D721Med (cell line): ENCODE measurements at regions not wholly inside any gene's neighbourhood (a gene's known extent, or its start where the extent isn't known, plus 50 kb on each side); places are given as distances from the start of the nearest gene placed in this dataset.
"Not testable (repeated sequence)": the region's sequence is repeated elsewhere in the genome, so short reads cannot be mapped to it uniquely, and the experiment has no call there.

Experiments used
- DNase-seq: peaks from one replicate; pipeline ENCODE4 v3.0.0; 2011; ENCODE audit warnings: low spot score; ENCODE audit not compliant: insufficient read length
- FAIRE-seq: peaks from 2 replicates; lab custom pipeline; 2011; peaks lifted over from hg19 to GRCh38; lab: Jason Lieb, UNC
- TF ChIP-seq, protein P1 (sequence below): IDR thresholded peaks from 2 replicates; pipeline ENCODE4 v1.5.1; 2012; ENCODE audit warnings: mild to moderate bottlenecking, control low read depth; ENCODE audit not compliant: insufficient read depth; ENCODE audit errors: missing control alignments

DNA sequence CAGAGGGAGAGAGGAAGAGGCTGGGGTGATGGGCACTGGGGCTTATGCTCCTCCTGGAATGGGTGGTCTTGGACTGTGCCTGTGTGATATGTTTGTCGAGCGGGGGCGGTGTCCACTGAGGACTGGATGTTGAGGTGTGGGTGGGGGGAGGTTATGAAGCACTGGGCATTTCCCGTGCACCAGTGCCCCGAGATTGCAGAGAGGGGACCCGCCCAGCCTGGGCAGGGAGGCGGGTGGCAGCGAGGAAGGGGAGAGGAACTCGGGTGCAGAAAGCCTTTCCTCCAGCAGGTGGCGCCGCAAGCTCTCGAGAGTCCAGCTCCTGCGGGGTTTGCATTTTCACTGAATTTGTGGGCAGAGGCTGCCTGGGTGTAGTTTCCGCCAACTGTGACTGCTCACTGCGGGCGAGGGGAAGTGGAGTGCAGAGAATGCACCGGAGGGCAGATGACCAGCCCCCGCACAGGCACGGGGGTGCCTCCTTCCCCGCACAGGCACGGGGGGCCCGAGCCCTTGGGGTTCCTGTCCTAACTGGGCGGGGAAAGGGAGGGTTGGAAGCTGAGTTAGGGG, 190.6 kb downstream of the SEC14L1 start:
- TF ChIP-seq, protein P1, sequence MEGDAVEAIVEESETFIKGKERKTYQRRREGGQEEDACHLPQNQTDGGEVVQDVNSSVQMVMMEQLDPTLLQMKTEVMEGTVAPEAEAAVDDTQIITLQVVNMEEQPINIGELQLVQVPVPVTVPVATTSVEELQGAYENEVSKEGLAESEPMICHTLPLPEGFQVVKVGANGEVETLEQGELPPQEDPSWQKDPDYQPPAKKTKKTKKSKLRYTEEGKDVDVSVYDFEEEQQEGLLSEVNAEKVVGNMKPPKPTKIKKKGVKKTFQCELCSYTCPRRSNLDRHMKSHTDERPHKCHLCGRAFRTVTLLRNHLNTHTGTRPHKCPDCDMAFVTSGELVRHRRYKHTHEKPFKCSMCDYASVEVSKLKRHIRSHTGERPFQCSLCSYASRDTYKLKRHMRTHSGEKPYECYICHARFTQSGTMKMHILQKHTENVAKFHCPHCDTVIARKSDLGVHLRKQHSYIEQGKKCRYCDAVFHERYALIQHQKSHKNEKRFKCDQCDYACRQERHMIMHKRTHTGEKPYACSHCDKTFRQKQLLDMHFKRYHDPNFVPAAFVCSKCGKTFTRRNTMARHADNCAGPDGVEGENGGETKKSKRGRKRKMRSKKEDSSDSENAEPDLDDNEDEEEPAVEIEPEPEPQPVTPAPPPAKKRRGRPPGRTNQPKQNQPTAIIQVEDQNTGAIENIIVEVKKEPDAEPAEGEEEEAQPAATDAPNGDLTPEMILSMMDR: peak; percentile 97
- no peak for FAIRE-seq
- DNase-seq: peak; percentile 97

DNA sequence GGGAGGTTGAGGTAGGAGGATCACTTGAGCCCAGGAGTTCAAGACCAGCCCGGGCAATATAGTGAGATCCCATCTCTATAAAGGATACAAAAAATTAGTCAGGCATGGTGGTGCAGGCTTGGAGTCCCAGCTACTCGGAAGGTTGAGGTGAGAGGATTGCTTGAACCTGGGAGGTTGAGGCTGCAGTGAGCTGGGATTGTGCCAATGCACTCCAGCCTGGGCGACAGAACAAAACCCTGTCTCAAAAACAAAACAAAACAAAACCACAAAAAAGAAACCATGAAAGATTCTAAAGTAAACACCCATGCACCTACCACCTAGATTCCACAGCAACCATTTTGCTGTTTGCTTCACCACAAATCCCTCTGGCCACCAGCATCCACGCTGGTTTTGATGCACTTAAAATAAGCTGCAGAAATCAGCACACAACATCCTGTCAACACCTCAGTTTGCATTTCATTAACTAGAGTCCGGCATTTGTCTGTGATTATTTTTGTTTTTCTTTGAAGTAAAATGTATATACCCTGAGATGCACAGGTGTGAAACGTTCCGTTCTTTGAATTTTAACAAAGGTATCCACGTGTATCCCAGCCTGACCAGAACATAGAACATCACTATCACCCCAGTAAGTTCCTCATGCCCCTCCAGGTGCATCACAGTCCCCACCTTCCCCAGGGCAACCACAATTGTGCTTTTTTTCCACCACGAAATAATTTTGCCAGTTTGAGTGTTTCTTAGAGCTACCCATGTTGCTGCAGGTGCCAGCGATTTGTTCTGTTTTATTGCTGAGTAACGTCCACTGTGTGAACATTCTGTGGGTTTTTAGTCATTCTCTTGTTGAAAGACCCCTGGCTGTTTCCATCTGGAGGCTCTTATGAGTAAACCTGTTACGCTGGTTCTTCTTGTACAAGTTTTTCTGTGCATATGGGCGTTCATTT, 191.5 kb downstream of the SEC14L1 start:
- DNase-seq (no peak), FAIRE-seq (no peak)
- TF ChIP-seq, protein P1: no peak

DNA sequence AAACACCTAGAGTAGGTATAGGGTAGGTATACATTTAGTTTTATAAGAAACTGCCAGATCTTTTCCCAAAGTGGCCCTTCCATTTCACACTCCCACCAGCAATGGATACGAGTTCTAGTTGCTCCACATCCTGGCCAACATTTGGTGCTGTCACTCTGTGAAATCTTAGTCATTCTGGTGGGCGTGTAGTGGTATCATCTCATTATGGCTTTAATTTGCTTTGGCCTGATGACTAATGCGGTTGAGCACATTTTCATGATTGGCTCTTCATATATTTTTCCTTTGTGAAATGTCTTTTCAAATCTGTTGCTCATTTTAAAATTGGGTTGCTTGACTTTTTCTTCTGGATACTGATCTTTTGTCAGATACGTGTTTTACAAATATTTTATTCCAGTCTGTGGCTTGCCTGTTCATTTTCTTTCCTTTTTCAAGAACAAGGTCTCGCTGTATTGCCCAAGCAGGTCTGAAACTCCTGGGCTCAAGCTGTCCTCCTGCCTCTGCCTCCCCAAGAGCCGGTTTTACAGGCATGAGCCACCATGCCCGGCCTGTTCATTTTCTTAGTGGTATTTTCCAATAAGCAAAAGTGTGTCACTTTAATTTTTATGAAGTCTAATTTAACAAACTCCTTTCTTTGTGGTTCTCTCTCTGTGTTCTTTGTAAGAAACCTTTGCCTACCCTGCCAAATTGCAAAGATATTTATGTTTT, 192.4 kb downstream of the SEC14L1 start:
- FAIRE-seq (no peak), DNase-seq (no peak)
- TF ChIP-seq, protein P1: no peak

DNA sequence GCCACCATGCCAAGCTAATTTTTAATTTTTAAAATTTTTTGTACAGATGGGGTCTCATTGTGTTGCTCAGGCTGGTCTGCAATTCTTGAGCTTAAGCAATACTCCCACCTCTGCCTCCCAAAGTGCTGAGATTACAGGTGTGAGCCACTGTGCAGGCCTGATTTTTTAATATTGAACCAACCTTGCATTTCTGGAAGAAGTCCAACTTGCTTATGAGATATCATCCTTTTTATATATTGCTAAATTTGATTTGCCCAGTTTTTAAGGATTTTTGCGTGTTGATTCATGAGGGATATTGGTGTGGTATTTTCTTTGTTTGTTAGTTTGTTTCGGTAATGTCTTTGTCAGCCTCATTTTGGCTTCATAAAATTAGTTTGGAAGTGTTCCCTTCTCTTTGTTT, 196.4 kb downstream of the SEC14L1 start:
- FAIRE-seq (no peak), DNase-seq (no peak)
- TF ChIP-seq, protein P1: no peak

DNA sequence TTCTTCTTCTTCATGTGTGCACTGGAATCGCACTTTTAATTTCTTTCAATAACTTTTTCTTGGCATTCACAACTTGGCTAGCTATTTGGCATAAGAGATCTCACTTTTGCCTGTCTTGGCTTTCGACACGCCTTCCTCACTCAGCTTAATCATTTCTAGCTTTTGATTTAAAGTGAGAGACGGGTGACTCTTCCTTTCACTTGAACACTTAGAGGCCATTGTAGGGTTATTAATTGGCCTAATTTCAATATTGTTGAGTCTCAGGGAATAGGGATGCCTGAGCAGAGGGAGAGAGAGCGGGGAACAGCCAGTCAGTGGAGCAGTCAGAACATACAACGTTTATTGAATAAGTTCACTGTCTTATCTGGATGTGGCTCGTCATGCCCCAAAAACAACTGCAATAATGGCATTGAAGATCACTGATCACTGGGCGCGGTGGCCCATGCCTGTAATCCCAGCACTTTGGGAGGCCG, 200.3 kb downstream of the SEC14L1 start:
- FAIRE-seq: no peak
- TF ChIP-seq, protein P1: no peak
- DNase-seq: no peak

DNA sequence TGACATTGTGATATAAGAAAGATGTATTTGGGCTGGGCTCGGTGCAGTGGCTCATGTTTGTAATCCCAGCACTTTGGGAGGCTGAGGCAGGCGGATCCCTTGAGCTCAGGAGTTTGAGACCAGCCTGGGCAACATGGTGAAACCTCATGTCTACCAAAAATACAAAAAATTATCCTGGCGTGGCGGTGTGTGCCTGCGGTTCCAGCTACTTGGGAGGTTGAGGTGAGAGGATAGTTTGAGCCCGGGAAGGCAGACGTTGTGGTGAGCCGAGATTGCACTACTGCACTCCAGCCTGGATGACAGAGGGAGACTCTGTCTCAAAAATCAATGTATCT, 201.9 kb downstream of the SEC14L1 start:
- not testable (repeated sequence) for DNase-seq, FAIRE-seq

DNA sequence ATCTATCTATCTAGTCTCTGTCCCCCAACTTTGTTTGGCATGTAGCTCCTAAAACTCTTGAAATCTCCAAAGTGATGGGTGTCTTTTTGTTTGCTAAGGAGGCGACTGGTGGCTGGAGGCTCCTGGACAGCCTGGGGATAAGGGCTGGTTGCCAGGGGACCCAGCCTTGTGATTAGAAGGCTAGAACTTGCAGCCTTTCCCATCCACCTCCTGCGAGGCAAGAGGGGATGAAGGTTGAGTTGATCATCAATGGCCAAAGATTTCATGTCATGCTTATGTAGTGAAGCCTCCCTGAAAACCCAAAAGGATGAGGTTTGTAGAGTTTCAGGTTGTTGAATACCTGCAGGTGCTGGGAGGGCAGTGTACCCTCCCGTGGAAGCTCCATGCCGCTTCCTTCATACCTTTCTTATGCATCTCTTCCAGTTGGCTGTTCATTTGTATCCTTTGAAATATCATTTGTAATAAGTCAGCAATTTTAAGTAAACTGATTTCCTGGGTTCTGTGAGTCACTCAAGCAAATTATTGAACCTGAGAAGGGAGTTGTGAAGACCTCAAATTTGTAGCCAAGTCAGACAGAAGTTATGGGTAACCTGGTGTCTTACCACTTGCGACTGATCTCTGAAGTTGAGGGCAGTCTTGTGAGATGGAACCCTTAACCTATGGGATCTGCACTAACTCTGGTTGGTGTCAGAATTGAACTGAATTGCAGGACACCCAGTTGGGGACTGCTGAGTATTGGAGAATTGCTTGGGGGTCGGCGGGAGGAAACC, 202.4 kb downstream of the SEC14L1 start:
- no peak for DNase-seq
- TF ChIP-seq, protein P1: no peak
- no peak for FAIRE-seq
